ENCODE measurements at regions not wholly inside any gene's neighbourhood (a gene's known extent, or its start where the extent isn't known, plus 50 kb on each side); places are given as distances from the start of the nearest gene placed in this dataset.
A peak's percentile ranks its signal among the peaks of the same experiment; 100 is the strongest.

DNA sequence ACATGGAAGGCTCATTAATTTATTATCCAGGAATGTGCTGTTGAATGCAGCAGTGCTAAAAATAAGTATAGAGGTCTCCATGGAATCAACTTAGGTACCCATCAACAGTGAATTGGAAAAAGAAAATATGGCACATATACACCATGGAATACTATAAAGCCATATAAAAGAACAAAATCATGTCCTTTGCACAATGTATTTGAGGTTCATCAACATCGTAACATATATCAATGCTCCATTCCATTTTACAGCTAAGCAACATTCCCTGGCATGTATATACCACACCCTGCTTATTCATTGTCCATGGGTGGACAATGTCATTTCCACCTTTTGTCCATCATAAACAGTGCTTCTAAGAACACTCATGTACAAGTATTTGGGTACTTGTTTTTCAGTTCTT, 147.8 kb upstream of the RASSF8 start:
- Mint-ChIP-seq H3K9me3 (peaks cover 16% of the 10 kb centered on the region), H3K27me3 (no peaks in the 10 kb centered on the region), H3K27ac (no peak overlapping the region), H3K36me3 (peaks cover 6% of the 10 kb centered on the region), H3K4me1 (ENCODE audit: unreplicated experiment) (peaks cover 6% of the 10 kb centered on the region), H3K4me3 (no peak overlapping the region)
- DNase-seq (ENCODE audit: extremely low spot score, unreplicated experiment) = no peak
- no peak for TF ChIP-seq CTCF (conservative IDR thresholded peaks at IDR 0.05)

GRCh38 chr12:25811656-25812126, 146.8 kb upstream of the RASSF8 start:
- Mint-ChIP-seq H3K27ac (peak overlapping the region; percentile 55), H3K36me3 (peaks cover 6% of the 10 kb centered on the region), H3K27me3 (no peaks in the 10 kb centered on the region), H3K9me3 (peaks cover 20% of the 10 kb centered on the region), H3K4me1 (ENCODE audit: unreplicated experiment) (peaks cover 6% of the 10 kb centered on the region), H3K4me3 (no peak overlapping the region)
- DNase-seq (ENCODE audit: extremely low spot score, unreplicated experiment) = no peak
- no peak for TF ChIP-seq CTCF (conservative IDR thresholded peaks at IDR 0.05)

DNA sequence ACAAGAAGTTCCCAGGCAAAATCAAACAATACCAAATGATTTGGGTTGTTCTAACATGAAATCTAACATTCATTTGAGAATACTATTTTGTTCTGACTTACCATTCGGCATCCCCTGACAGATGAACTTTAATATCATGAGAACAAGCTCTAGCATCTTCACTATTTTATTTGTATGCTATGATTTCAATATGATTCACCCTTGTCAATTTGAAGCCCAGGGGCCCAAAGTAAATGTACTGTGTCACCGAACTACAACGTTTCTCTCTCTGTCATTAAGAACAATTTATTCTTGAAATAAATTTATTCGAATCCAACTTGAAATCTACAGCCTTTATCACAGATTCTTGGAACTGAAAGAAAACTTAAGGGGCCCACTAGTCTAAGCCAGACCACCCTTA, 146.2 kb upstream of the RASSF8 start:
- Mint-ChIP-seq H3K4me3 (no peak overlapping the region), H3K4me1 (ENCODE audit: unreplicated experiment) (peaks cover 6% of the 10 kb centered on the region), H3K9me3 (peaks cover 22% of the 10 kb centered on the region), H3K36me3 (peaks cover 8% of the 10 kb centered on the region), H3K27ac (no peak overlapping the region), H3K27me3 (no peaks in the 10 kb centered on the region)
- no peak for DNase-seq (ENCODE audit: extremely low spot score, unreplicated experiment)
- TF ChIP-seq CTCF (conservative IDR thresholded peaks at IDR 0.05) = no peak

DNA sequence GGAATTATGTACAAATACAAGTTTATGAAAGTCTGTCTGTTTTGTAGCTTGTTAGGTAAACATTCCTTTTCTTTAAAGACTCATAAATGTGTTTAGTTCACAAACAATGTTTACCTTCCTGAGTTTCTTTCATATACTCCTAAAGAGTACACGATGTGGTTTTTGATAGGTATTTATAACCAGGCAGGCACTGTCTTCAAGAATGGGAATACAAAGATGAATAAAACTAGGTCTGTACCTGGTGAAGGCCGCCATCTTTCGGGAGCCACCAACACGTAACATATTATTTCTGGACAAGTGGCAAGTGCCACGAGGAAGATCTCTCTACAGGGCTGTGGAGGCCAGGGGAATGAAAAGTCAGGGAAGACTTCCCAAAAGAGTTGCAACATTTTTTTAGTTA, 144.6 kb upstream of the RASSF8 start:
- TF ChIP-seq CTCF (conservative IDR thresholded peaks at IDR 0.05) = no peak
- Mint-ChIP-seq H3K4me3 (no peak overlapping the region), H3K27ac (no peak overlapping the region), H3K36me3 (peaks cover 4% of the 10 kb centered on the region), H3K4me1 (ENCODE audit: unreplicated experiment) (peaks cover 6% of the 10 kb centered on the region), H3K9me3 (peaks cover 19% of the 10 kb centered on the region), H3K27me3 (no peaks in the 10 kb centered on the region)
- no peak for DNase-seq (ENCODE audit: extremely low spot score, unreplicated experiment)

DNA sequence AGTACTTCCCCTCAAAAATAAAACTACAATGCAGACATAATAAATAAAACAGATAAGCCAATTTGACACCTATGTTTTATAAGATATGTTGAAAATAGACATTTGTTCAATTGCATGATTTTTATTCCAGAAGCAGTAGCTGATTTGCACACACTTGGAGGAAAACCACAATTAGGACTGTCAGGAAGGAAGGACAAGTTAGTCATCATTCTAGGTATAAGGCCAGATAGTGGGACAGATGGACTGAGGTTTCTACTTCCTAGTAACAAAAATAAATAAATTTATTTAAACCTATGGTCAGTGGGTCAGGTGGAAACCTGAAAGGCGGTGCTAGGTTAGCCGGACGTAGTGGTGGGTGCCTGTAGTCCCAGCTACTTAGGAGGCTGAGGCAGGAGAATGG, 141.8 kb upstream of the RASSF8 start:
- peaks cover 4% of the 10 kb centered on the region for H3K36me3 Mint-ChIP-seq
- peaks cover 7% of the 10 kb centered on the region for H3K27me3 Mint-ChIP-seq
- H3K4me3 Mint-ChIP-seq = no peak overlapping the region
- no peak for DNase-seq (ENCODE audit: extremely low spot score, unreplicated experiment)
- no peak overlapping the region for H3K27ac Mint-ChIP-seq
- TF ChIP-seq CTCF (conservative IDR thresholded peaks at IDR 0.05) = no peak
- peaks cover 5% of the 10 kb centered on the region for H3K4me1 Mint-ChIP-seq (ENCODE audit: unreplicated experiment)
- H3K9me3 Mint-ChIP-seq = peaks cover 13% of the 10 kb centered on the region

DNA sequence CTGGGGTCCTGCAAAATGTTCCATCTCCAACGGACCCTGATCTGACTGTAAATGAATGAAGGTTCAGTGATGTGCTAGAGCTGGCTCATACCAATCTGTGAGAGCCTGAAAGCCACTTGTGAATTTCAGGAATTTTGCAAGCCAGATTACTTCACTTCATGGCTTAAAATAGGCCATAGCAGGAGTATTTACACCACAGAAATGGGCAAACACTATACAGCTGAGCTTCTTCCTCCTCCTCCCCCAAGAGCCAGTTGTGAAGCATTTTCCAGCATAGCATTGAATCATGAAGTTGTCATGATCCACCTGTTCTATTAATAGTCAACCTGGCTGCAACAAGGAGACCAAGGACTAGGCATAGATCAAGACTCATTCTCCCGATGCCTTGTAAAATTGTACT, 141.3 kb upstream of the RASSF8 start:
- Mint-ChIP-seq H3K27me3 (peaks cover 7% of the 10 kb centered on the region), H3K36me3 (peaks cover 4% of the 10 kb centered on the region), H3K4me1 (ENCODE audit: unreplicated experiment) (no peaks in the 10 kb centered on the region), H3K4me3 (no peak overlapping the region), H3K27ac (no peak overlapping the region), H3K9me3 (peaks cover 9% of the 10 kb centered on the region)
- TF ChIP-seq CTCF (conservative IDR thresholded peaks at IDR 0.05) = no peak
- DNase-seq (ENCODE audit: extremely low spot score, unreplicated experiment) = no peak

Measured in type B pancreatic cell (in vitro differentiated cells).